HG02973 (cell line): ENCODE measurements at regions not wholly inside any gene's neighbourhood (a gene's known extent, or its start where the extent isn't known, plus 50 kb on each side); places are given as distances from the start of the nearest gene placed in this dataset.
"Not testable (repeated sequence)": the region's sequence is repeated elsewhere in the genome, so short reads cannot be mapped to it uniquely, and the experiment has no call there.

Source experiments
- ATAC-seq: cut with Tn5 transposase; IDR thresholded peaks from one replicate; pipeline ENCODE4 v1.9.1; 2021; ENCODE audit warnings: moderate library complexity; ENCODE audit not compliant: unreplicated experiment

- ATAC-seq, result no peak
Measured at GRCh38 chr14:71355324-71356201, 448.3 kb downstream of the PCNX1 start.

GRCh38 chr14:71358209-71358931 is 451.1 kb downstream of the PCNX1 start:
- ATAC-seq, result no peak

GRCh38 chr14:71358932-71359421 is 451.7 kb downstream of the PCNX1 start:
- not testable (repeated sequence) for ATAC-seq

- ATAC-seq, result no peak
Measured at GRCh38 chr14:71359823-71360222, 452.6 kb downstream of the PCNX1 start.

- no peak for ATAC-seq
Measured at GRCh38 chr14:71361336-71361735, 454.1 kb downstream of the PCNX1 start.

DNA sequence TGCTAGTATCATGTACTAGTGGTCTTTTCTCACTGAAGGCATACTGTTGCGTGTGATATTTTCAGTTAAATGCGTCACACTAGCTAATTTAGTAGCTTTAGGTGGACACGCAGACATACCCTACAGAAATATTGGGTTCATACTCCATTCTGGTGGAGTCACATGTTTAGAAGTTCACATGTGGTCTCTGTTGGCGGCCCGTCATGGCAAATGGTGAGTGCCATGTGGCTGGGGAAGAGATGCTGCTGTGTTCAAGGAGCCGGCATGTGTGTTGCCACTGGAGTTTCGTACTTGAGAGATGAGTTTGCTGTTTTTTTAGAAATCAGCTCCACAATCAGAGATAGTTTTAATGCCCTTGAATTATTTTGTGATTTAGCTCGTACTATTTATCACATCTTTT is 454.6 kb downstream of the PCNX1 start:
- ATAC-seq, result no peak

DNA sequence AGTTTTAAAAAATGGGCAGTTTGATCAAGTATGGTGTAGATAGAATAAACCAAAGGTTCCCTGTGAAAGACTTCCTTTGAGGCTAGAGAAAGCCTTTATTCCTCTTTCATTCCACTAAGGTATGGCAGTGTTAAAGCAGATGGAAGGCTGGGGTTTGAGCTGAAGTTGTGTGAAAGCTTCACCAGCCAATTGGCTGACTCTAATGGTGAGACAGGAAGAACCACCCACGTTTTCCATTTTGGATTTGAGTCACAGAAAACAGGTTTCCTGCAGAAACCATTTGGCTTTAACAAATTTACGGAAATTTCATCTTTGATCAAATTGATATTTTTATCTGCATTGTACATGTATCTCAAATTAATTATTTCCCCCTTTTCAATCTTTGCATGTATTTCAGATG is 455.0 kb downstream of the PCNX1 start:
- ATAC-seq, result no peak

DNA sequence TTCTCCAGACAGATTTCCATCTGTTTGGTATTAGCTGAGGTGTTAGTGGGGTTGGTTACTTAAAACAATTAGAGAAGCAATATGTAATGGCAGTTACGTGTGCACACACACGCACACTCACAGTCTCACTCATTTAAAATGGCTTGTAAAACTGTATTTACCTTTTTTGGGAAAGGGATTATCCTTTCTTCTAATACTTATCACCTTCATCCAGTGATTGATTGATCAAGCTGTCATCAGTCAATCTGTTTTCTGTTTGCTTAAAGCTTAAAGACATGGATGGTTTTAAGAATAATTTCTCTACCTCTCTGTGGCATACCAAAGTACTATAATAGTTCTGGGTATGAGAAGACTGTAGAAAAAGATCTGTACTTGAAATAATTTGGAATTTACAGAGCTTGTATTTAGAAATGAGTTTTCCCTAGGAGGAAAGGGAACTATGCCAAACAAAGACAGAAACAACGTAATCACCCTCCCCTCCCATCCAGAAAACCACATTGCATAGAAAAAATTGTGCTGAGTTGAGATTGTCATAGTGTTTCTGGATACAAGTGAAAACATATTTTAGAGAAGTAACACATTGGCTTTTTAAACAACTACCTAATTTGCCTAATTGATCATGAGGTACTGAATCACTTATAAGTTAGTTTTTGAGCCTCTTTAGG is 455.8 kb downstream of the PCNX1 start:
- ATAC-seq, result no peak

DNA sequence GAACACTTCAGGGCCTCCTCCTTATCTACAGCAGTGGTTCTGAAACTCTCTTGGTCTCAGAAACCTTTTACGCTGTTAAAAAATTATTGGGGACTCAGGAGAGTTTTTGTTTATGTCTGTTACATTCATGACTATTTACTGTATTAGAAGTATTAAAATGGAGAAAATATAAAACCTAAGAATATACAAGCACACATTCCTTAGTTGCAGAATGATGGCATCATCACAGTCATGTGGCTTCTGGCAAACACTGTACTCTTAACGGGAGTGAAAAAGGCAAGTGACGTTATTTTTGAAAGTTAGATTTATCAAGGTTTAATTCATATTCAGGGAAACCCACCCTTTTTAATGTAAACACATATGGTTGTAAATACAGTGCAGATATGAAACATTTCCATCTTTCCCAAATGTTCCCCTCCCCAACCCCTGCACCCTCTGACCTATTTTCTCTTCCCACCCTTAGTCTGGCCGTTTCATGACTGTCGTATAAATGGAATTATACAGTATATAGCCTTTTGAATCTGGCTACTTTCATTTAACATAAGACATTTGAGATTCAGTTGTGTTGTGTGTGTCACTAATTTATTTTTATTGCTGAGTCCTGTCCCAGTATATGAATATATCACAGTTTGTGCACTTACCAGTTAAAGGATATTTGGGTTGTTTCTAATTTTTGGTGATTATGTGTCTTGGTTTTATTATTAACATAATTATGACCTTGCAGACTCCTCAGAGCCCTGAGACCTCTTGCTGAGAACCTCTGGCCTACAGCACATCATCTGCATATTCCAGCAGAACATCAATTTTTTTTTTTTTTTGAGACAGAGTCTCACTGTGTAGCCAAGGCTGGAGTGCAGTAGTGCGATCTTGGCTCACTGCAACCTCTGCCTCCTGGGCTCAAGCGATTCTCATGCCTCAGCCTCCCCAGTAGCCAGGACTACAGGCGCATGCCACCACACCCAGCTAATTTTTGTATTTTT is 457.0 kb downstream of the PCNX1 start:
- ATAC-seq, result no peak

DNA sequence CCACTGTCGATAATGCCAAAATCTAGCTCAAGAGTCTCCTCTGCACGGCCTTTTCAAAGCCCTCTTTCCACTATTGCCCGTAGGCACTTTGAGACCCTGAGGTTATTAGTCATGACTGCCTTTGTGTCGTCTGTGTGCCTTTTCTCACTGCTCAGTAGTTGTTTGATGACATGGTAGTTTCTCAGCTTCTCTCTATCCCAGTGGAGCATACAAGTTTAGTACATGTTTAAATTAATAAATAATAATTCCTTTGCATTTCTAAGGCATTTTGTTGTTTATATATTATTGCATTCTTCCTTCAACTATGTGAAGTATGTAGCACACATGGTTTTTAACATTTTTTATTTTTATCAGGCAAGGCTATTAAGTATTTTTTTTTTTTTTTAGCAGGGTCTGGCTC is 458.1 kb downstream of the PCNX1 start:
- ATAC-seq, result no peak

DNA sequence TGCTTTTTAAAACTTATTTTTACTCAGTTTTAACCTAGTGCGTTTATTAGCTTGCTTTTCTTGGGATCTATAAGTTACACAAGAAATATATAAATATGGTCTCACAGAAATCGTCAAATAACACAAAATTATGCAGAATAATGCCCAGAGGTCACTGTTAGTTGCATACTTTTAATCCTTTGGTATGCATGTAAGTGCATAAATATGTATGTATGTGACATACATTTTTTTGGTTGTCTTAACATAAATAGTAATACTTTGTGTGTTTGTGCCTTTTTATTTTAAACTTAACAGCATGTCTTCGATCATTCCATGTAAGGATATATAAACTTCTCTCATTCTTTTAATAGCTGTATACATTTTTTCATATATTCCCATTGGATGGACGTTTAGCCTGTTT is 459.6 kb downstream of the PCNX1 start:
- ATAC-seq, result no peak

DNA sequence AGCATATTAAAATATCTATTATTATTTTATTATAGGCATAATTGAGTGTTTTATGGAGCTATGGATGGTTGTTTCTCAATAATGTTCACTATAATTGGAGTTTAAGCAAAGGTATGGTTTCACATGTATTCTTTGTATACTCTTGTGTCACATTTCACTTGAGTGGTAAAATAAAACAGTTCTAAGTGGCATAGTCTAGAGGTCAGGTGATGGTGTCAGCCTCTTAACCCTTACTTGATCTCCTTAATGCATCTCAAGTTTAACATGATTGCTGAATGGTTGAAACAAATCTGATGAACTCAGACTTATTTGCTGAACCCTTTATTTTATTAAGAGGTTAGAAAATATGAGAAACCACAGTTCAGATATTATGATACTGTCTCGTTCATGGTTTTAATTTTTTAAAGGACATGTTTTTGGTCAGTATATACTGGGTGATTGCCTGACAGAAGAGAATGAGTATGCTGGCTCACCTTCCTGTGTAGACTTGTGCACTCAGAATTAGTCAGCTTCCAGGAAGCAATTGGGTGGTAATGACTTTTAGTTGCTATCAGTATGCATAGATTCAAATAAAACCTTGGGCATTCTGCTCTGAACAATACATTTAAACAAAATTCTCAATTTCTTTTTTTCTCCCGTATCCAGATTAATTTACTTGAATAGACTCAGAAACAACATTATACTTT is 464.6 kb downstream of the PCNX1 start:
- ATAC-seq, result peak; percentile 58

DNA sequence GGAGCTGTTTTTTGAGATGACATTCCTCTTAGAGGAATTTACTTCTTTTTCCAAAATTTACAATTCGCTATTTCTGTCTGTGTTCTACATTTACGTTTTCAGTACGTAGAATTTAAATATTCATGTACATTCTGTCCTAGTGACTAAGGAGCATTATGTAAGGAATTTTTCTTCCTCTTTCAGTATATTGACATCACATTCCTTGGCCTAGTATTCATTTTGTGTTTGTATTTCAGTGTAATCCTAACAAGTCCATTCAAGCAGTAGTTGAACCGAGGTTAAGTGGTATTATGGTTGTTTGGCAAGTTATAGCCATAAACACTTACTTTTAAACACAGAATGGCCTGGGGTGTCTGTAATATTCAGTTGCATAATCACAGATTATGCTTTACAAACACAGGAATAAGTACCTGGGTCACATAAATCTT is 465.2 kb downstream of the PCNX1 start:
- no peak for ATAC-seq

DNA sequence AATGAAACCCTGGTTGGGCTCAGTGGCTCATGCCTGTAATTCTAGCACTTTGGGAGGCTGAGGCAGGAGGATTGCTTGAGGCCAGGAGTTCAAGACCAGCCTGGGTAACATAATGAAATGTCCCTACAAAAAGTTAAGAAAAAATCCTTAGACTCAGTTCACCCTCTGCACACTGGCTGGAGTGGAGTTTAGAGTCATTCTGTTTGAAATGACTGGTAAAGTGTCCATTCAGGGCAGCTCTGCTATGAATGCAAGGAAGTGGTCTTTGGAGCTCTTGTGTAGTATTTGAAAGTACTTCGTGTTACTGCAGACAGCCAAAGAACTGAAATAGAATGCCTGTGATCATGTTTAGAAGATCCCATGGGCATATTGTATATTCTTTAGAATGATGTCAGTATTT is 466.5 kb downstream of the PCNX1 start:
- ATAC-seq, result no peak

GRCh38 chr14:71374989-71375388 is 467.7 kb downstream of the PCNX1 start:
- ATAC-seq, result no peak

GRCh38 chr14:71377099-71377498 is 469.8 kb downstream of the PCNX1 start:
- ATAC-seq, result no peak

GRCh38 chr14:71380271-71380670 is 473.0 kb downstream of the PCNX1 start:
- no peak for ATAC-seq

DNA sequence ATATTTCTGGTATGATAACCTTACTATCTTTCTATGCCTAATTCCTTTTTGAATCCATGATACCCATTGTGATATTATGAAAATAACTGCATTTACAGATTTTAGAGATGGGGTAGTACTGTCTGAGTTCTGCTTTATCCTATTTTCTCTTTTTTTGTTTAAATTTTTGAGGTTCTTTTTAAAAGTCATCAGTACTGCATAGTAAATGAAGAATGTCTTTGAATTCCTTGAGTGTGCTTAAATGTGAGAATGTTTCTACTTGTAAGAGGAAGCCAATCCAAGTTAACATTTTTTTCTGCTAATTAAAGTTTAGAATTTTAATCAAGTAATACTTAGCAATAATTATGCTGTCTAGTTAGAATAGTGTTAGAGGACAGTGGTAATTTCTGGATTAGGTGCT is 474.6 kb downstream of the PCNX1 start:
- no peak for ATAC-seq

DNA sequence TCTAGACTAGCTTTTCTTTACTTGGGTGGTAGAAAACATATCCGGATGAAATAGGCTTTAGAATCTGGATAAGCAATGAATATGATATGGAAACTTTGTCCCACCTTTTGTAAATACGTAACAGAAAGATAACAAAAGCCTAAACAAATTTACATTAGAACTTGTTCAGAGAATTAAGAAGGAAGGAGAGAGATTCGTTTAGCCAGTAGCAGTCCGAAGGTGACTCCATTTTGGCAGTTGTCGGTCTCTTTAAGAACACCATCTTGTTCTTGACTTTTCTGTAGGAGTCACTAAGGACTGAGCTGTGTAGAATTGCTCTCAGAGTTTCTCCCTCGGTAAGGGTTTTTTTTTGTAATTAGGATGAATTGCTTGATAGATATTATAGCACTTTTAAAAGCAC is 475.1 kb downstream of the PCNX1 start:
- no peak for ATAC-seq

DNA sequence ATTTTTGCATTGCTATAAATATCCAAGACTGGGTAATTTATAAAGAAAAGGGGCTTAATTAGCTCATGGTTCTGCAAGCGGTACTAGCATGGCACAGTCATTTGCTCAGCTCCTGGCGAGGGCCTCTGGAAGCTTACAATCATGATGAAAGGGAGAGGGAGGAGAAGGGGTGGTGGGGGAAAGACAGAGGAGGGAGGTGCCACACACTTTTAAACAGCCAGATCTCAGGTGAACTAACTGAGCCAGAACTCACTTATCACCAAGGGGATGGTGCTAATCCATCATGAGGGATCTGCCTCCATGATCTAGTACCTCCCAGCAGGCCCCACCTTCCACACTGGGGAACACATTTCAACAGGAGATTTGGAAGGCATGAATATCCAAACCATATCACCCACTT is 476.3 kb downstream of the PCNX1 start:
- no peak for ATAC-seq
